IMR-90 (cell line): ENCODE measurements at regions not wholly inside any gene's neighbourhood (a gene's known extent, or its start where the extent isn't known, plus 50 kb on each side); places are given as distances from the start of the nearest gene placed in this dataset.

Experiments
- ATAC-seq: fragments of 200-7000 bp; cut with Tn5 transposase; 2 replicates; pipeline ENCODE4 v1.9.1; 2020; ENCODE audit warnings: low read depth, mild to moderate bottlenecking, moderate library complexity
- BruUV-seq: library from RNA; stranded (reverse); fragments of 400-500 nt; replicated peaks from 2 replicates; lab custom pipeline; 2021; lab: Mats Ljungman, UMichigan
- CTCF ChIA-PET: fragments of 300-600 bp; formaldehyde crosslinking; extraction: SDS; loops from one replicate; lab custom pipeline; 2021; ENCODE audit warnings: antibody characterized with exemption; lab: Yijun Ruan, JAX
- POLR2A ChIA-PET: fragments of 300-600 bp; sonication (Branson Sonifier 250); formaldehyde crosslinking; loops from one replicate; lab custom pipeline; 2022; ENCODE audit warnings: antibody characterized with exemption; ENCODE audit not compliant: unreplicated experiment; lab: Charles Lee
- DNase-seq: peaks from one replicate; pipeline ENCODE4 v3.0.0; 2013
- H2AFZ ChIP-seq: replicated peaks from 2 replicates; pipeline ENCODE3; 2013; ENCODE audit warnings: low read length, mild to moderate bottlenecking; ENCODE audit not compliant: poor library complexity
- H2AK5ac ChIP-seq: 2 replicates; pipeline ENCODE4 v1.6.1; 2013; ENCODE audit warnings: low read depth, low read length, inconsistent platforms
- H2AK9ac ChIP-seq: replicated peaks from 2 replicates; pipeline ENCODE3; 2013; ENCODE audit warnings: mild to moderate bottlenecking, low read depth, low read length, moderate library complexity; ENCODE audit not compliant: poor library complexity
- H2BK120ac ChIP-seq: 2 replicates; pipeline ENCODE4 v1.6.1; 2013; ENCODE audit warnings: low read depth, low read length, inconsistent platforms
- H2BK15ac ChIP-seq: 3 replicates; pipeline ENCODE4 v1.6.1; 2013; ENCODE audit warnings: low read depth, low read length, inconsistent platforms
- H2BK20ac ChIP-seq: 2 replicates; pipeline ENCODE4 v1.6.1; 2013; ENCODE audit warnings: low read depth, mild to moderate bottlenecking, inconsistent platforms, low read length, moderate library complexity
- H2BK5ac ChIP-seq: 2 replicates; pipeline ENCODE4 v1.6.1; 2013; ENCODE audit warnings: mild to moderate bottlenecking, low read depth, low read length, inconsistent platforms; ENCODE audit not compliant: poor library complexity, severe bottlenecking
- H3K14ac ChIP-seq: replicated peaks from 2 replicates; pipeline ENCODE4 v1.6.1; 2013; ENCODE audit warnings: low read depth, low read length, inconsistent platforms
- H3K18ac ChIP-seq: 2 replicates; pipeline ENCODE4 v1.6.1; 2013; ENCODE audit warnings: low read depth, low read length, control low read depth
- H3K23ac ChIP-seq: 2 replicates; pipeline ENCODE4 v1.6.1; 2013; ENCODE audit warnings: low read depth, low read length, inconsistent platforms
- H3K27ac ChIP-seq: 2 replicates; pipeline ENCODE4 v1.5.1; 2013; ENCODE audit warnings: mild to moderate bottlenecking, control low read depth, low read length; ENCODE audit not compliant: insufficient read depth
- H3K27me3 ChIP-seq: 2 replicates; pipeline ENCODE4 v1.6.1; 2013; ENCODE audit warnings: low read length; ENCODE audit not compliant: control insufficient read depth, insufficient read depth
- H3K36me3 ChIP-seq: 2 replicates; pipeline ENCODE4 v1.6.1; 2013; ENCODE audit warnings: low read length, mixed read lengths; ENCODE audit not compliant: control insufficient read depth, insufficient read depth
- H3K4ac ChIP-seq: 2 replicates; pipeline ENCODE4 v1.6.1; 2013; ENCODE audit warnings: low read depth, low read length, inconsistent platforms
- H3K4me1 ChIP-seq: 2 replicates; pipeline ENCODE4 v1.6.1; 2013; ENCODE audit warnings: low read length, mixed read lengths; ENCODE audit not compliant: control insufficient read depth, insufficient read depth
- H3K4me2 ChIP-seq: 2 replicates; pipeline ENCODE4 v1.6.1; 2013; ENCODE audit warnings: low read depth, mild to moderate bottlenecking, control low read depth, low read length, moderate library complexity
- H3K4me3 ChIP-seq: 2 replicates; pipeline ENCODE4 v1.5.1; 2013; ENCODE audit warnings: low read depth, mild to moderate bottlenecking, control low read depth, low read length, moderate library complexity; ENCODE audit not compliant: insufficient read depth
- H3K56ac ChIP-seq: 2 replicates; pipeline ENCODE4 v1.6.1; 2013; ENCODE audit warnings: low read length, inconsistent platforms; ENCODE audit not compliant: insufficient read depth; ENCODE audit errors: extremely low read depth
- H3K79me1 ChIP-seq, 2 experiments: 2 replicates each; pipeline ENCODE4 v1.6.1; 2013; ENCODE audit warnings: low read length in 2 of 2, inconsistent platforms in 1 of 2, low read depth in 1 of 2
- H3K9ac ChIP-seq: 2 replicates; pipeline ENCODE4 v1.6.1; 2013; ENCODE audit warnings: low read depth, low read length, control low read depth
- H3K9me1 ChIP-seq: 2 replicates; pipeline ENCODE4 v1.6.1; 2013; ENCODE audit warnings: low read length, inconsistent platforms; ENCODE audit not compliant: insufficient read depth
- H3K9me3 ChIP-seq: 2 replicates; pipeline ENCODE4 v1.6.1; 2013; ENCODE audit warnings: low read length; ENCODE audit not compliant: control insufficient read depth, insufficient read depth
- H4K20me1 ChIP-seq: 2 replicates; pipeline ENCODE4 v1.6.1; 2013; ENCODE audit warnings: low read length, inconsistent platforms; ENCODE audit not compliant: insufficient read depth
- H4K5ac ChIP-seq: 2 replicates; pipeline ENCODE4 v1.6.1; 2013; ENCODE audit warnings: mild to moderate bottlenecking, low read depth, low read length, control low read depth
- H4K8ac ChIP-seq, 2 experiments: 2 replicates each; pipeline ENCODE4 v1.6.1; 2013; ENCODE audit warnings: low read depth in 2 of 2, low read length in 2 of 2, control low read depth in 1 of 2, inconsistent platforms in 1 of 2
- H4K91ac ChIP-seq: 2 replicates; pipeline ENCODE4 v1.6.1; 2013; ENCODE audit warnings: low read depth, low read length, inconsistent platforms; ENCODE audit not compliant: insufficient read depth
- CHD1 ChIP-seq: IDR thresholded peaks from 2 replicates; pipeline ENCODE4 v1.6.1; 2012; ENCODE audit warnings: low read depth, low read length, improper control_type of control experiment
- RFX5 ChIP-seq: IDR thresholded peaks from 2 replicates; pipeline ENCODE4 v1.8.0; 2012; ENCODE audit warnings: low read depth, mild to moderate bottlenecking, low read length, moderate library complexity
- WGBS, 2 experiments: methylation state at CpG; one replicate each; pipeline versions ENCODE4 v1.1.5 to v1.1.7; 2013; ENCODE audit warnings: missing lambda C conversion rate in 2 of 2; ENCODE audit not compliant: insufficient read length in 1 of 2; ENCODE audit errors: extremely low coverage in 2 of 2; 5-methylcytosine and 5-hydroxymethylcytosine counted together
- dilution Hi-C: fragments of 300-500 bp; cut with HindIII; formaldehyde crosslinking; loops from one replicate; pipeline ENCODE4 v1.14.3; 2018; ENCODE audit warnings: low sequenced_read_pairs; ENCODE audit not compliant: unreplicated experiment
- in situ Hi-C: fragments of 300-500 bp; cut with MboI; formaldehyde crosslinking; loops from 3 replicates; pipeline ENCODE4 v1.14.3; 2019; ENCODE audit warnings: low sequenced_read_pairs, inconsistent platforms, mixed read lengths
- intact Hi-C: fragments of 100-400 bp; cut with micrococcal nuclease; formaldehyde crosslinking; loops from 2 replicates; pipeline ENCODE4 v1.10.0; 2022
- TF ChIP-seq, protein P1 (sequence below): conservative IDR thresholded peaks from 2 replicates; pipeline ENCODE4 v1.5.1; 2012; ENCODE audit warnings: mild to moderate bottlenecking, low read depth, low read length, improper control_type of control experiment

DNA sequence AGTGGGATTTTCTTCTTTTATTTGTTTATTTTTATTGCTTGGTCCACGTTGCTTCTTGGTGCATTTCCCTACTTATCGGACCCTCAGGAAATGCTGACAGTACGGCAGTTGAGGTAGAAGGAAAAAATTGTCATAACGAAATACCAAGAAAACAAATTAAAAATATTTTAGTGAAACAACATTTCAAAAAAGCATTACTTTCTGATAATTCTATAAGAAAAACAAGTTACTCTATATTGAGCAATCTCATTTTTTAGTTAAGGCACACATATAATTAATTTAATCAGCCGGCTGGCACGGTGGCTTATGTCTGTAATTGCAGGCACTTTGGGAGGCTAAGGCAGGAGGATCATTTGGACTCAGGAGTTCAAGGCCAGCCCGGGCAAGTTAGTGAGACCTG lies 102.1 kb downstream of the SH3YL1 start:
- WGBS, 2 experiments, result no CpG with 5 or more reads among the region's 7 CpGs
- TF ChIP-seq RFX5 (no peak), CHD1 (no peak)
- TF ChIP-seq, protein P1, sequence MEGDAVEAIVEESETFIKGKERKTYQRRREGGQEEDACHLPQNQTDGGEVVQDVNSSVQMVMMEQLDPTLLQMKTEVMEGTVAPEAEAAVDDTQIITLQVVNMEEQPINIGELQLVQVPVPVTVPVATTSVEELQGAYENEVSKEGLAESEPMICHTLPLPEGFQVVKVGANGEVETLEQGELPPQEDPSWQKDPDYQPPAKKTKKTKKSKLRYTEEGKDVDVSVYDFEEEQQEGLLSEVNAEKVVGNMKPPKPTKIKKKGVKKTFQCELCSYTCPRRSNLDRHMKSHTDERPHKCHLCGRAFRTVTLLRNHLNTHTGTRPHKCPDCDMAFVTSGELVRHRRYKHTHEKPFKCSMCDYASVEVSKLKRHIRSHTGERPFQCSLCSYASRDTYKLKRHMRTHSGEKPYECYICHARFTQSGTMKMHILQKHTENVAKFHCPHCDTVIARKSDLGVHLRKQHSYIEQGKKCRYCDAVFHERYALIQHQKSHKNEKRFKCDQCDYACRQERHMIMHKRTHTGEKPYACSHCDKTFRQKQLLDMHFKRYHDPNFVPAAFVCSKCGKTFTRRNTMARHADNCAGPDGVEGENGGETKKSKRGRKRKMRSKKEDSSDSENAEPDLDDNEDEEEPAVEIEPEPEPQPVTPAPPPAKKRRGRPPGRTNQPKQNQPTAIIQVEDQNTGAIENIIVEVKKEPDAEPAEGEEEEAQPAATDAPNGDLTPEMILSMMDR, result no peak
- H4K8ac ChIP-seq, result no peak overlapping the region
- intact Hi-C loops (no loop called here), in situ Hi-C loops (no loop called here), dilution Hi-C loops (no loop called here)
- H4K20me1 ChIP-seq, result no peaks in the 10 kb centered on the region
- no peak overlapping the region for H3K27ac ChIP-seq
- H3K4me1 ChIP-seq, result no peaks in the 10 kb centered on the region
- ATAC-seq (no peak), DNase-seq (no peak)
- no peak overlapping the region for H3K4me2 ChIP-seq
- CTCF ChIA-PET, result no interaction called here
- no peak overlapping the region for H2BK5ac ChIP-seq
- H3K9ac ChIP-seq, result no peak overlapping the region
- no peaks in the 10 kb centered on the region for H3K27me3 ChIP-seq
- no peak overlapping the region for H2AK5ac ChIP-seq
- H3K9me3 ChIP-seq, result peaks cover 24% of the 10 kb centered on the region
- no peak overlapping the region for H3K4me3 ChIP-seq
- H4K91ac ChIP-seq, result no peak overlapping the region
- no TSS peak for BruUV-seq
- no peak overlapping the region for H3K23ac ChIP-seq
- POLR2A ChIA-PET, result no interaction called here
- no peak overlapping the region for H2BK15ac ChIP-seq
- no peaks in the 10 kb centered on the region for H3K36me3 ChIP-seq
- H3K4ac ChIP-seq, result no peak overlapping the region
- H3K18ac ChIP-seq, result no peak overlapping the region
- H2BK120ac ChIP-seq, result no peak overlapping the region
- H4K5ac ChIP-seq, result no peak overlapping the region
- no peak overlapping the region for H2AK9ac ChIP-seq
- H3K79me1 ChIP-seq, result no peaks in the 10 kb centered on the region
- H3K56ac ChIP-seq, result no peak overlapping the region
- no peak overlapping the region for H2AFZ ChIP-seq
- H3K9me1 ChIP-seq, result no peaks in the 10 kb centered on the region
- no peak overlapping the region for H3K14ac ChIP-seq
- no peak overlapping the region for H2BK20ac ChIP-seq
